PC-3 (cell line): ENCODE measurements at regions not wholly inside any gene's neighbourhood (a gene's known extent, or its start where the extent isn't known, plus 50 kb on each side); places are given as distances from the start of the nearest gene placed in this dataset.

ENCODE experiments used
- ATAC-seq: fragments of 200-7000 bp; cut with Tn5 transposase; 2 replicates; pipeline ENCODE4 v1.9.1; 2020; ENCODE audit warnings: mild to moderate bottlenecking, moderate library complexity
- BruUV-seq: library from RNA; stranded (reverse); fragments of 400-500 nt; replicated peaks from 2 replicates; lab custom pipeline; 2021; lab: Mats Ljungman, UMichigan
- CTCF ChIA-PET: fragments of 300-600 bp; sonication (Branson Sonifier 250); formaldehyde crosslinking; loops from one replicate; lab custom pipeline; 2022; ENCODE audit warnings: antibody characterized with exemption; lab: Charles Lee
- POLR2A ChIA-PET: fragments of 300-600 bp; sonication (Branson Sonifier 250); formaldehyde crosslinking; loops from one replicate; lab custom pipeline; 2022; ENCODE audit warnings: antibody characterized with exemption; ENCODE audit not compliant: unreplicated experiment; lab: Charles Lee
- DNase-seq: peaks from one replicate; pipeline ENCODE4 v3.0.0-alpha.2; 2015
- H2AFZ ChIP-seq: fragments of 300-600 bp; sonication (generic); 2 replicates; pipeline ENCODE4 v1.6.0; 2016; ENCODE audit warnings: antibody characterized with exemption, low read length
- H3F3A ChIP-seq: fragments of 300-600 bp; sonication (generic); one replicate; pipeline ENCODE4 v1.6.0; 2017; ENCODE audit warnings: antibody characterized with exemption, low read length, control low read depth, mild to moderate bottlenecking; ENCODE audit not compliant: unreplicated experiment
- H3K27ac ChIP-seq: fragments of 300-600 bp; sonication (generic); 2 replicates; pipeline ENCODE4 v1.5.1; 2016; ENCODE audit warnings: mild to moderate bottlenecking, low read length
- H3K27me3 ChIP-seq: fragments of 300-600 bp; sonication (generic); 2 replicates; pipeline ENCODE4 v1.6.1; 2016; ENCODE audit warnings: low read length, mixed read lengths
- H3K36me3 ChIP-seq: fragments of 300-600 bp; sonication (generic); 2 replicates; pipeline ENCODE4 v1.6.1; 2016; ENCODE audit warnings: low read depth, mixed run types, low read length, mixed read lengths
- H3K4me1 ChIP-seq: fragments of 300-600 bp; sonication (generic); 2 replicates; pipeline ENCODE4 v1.5.1; 2016; ENCODE audit warnings: low read length; ENCODE audit not compliant: insufficient read depth
- H3K4me2 ChIP-seq: fragments of 300-600 bp; sonication (generic); 2 replicates; pipeline ENCODE4 v1.6.0; 2016; ENCODE audit warnings: low read length
- H3K4me3 ChIP-seq: fragments of 300-600 bp; sonication (generic); 2 replicates; pipeline ENCODE4 v1.5.1; 2016; ENCODE audit warnings: mild to moderate bottlenecking, low read length, mixed read lengths
- H3K79me2 ChIP-seq: fragments of 300-600 bp; sonication (generic); 2 replicates; pipeline ENCODE4 v1.6.1; 2017; ENCODE audit warnings: low read length, mixed read lengths
- H3K9ac ChIP-seq: fragments of 300-600 bp; sonication (generic); 2 replicates; pipeline ENCODE4 v1.6.0; 2016; ENCODE audit warnings: mild to moderate bottlenecking, low read length
- H3K9me2 ChIP-seq: fragments of 300-600 bp; sonication (generic); replicated peaks from 2 replicates; pipeline ENCODE4 v1.6.1; 2016; ENCODE audit warnings: mixed run types, low read length, mixed read lengths
- H3K9me3 ChIP-seq: fragments of 300-600 bp; sonication (generic); 2 replicates; pipeline ENCODE4 v1.6.1; 2016; ENCODE audit warnings: low read length, mixed read lengths
- H4K20me1 ChIP-seq: fragments of 300-600 bp; sonication (generic); 2 replicates; pipeline ENCODE4 v1.6.1; 2016; ENCODE audit warnings: low read length, mixed read lengths
- CTCF ChIP-seq: fragments of 300-600 bp; sonication (generic); conservative IDR thresholded peaks from 2 replicates; pipeline ENCODE4 v1.5.1; 2017; ENCODE audit warnings: antibody characterized with exemption, low read depth, mild to moderate bottlenecking, low read length
- EZH2 ChIP-seq: fragments of 300-600 bp; sonication (generic); IDR thresholded peaks from one replicate; pipeline ENCODE4 v1.6.1; 2017; ENCODE audit warnings: antibody characterized with exemption, mild to moderate bottlenecking, low read length; ENCODE audit not compliant: unreplicated experiment
- EZH2phosphoT487 ChIP-seq: fragments of 300-600 bp; sonication (generic); IDR thresholded peaks from 2 replicates; pipeline ENCODE4 v1.6.1; 2018; ENCODE audit warnings: mild to moderate bottlenecking, antibody characterized with exemption, low read length, borderline replicate concordance
- intact Hi-C: fragments of 100-400 bp; cut with micrococcal nuclease; formaldehyde crosslinking; loops from 2 replicates; pipeline ENCODE4 v1.9.0; 2023

GRCh38 chr5:104429911-104430310, 867.3 kb upstream of the NUDT12 start:
- Histone ChIP-seq H3F3A (no peaks in the 10 kb centered on the region), H4K20me1 (no peaks in the 10 kb centered on the region), H3K9me2 (no peaks in the 10 kb centered on the region), H3K9me3 (no peaks in the 10 kb centered on the region), H3K4me3 (no peak overlapping the region), H3K4me1 (no peaks in the 10 kb centered on the region), H3K27ac (no peak overlapping the region), H2AFZ (no peak overlapping the region), H3K9ac (no peak overlapping the region), H3K27me3 (no peaks in the 10 kb centered on the region), H3K79me2 (no peaks in the 10 kb centered on the region), H3K36me3 (no peaks in the 10 kb centered on the region), H3K4me2 (no peak overlapping the region)
- intact Hi-C loops, result no loop called here
- POLR2A ChIA-PET, result no interaction called here
- CTCF ChIA-PET, result no interaction called here
- TF ChIP-seq EZH2phosphoT487, result no peak
- TF ChIP-seq CTCF, result no peak
- no peak for TF ChIP-seq EZH2
- ATAC-seq (no peak), DNase-seq (no peak)
- no TSS peak for BruUV-seq

- CTCF ChIA-PET, result no interaction called here
Measured at GRCh38 chr5:104421431-104421830, 858.8 kb upstream of the NUDT12 start.

More at GRCh38 chr5:104421431-104421830, 858.8 kb upstream of the NUDT12 start:
- Histone ChIP-seq H3K4me1 (no peaks in the 10 kb centered on the region), H2AFZ (no peak overlapping the region), H4K20me1 (no peaks in the 10 kb centered on the region), H3K4me2 (no peak overlapping the region), H3K4me3 (no peak overlapping the region), H3K27ac (no peak overlapping the region), H3K27me3 (no peaks in the 10 kb centered on the region), H3K36me3 (no peaks in the 10 kb centered on the region), H3K79me2 (no peaks in the 10 kb centered on the region), H3K9me3 (no peaks in the 10 kb centered on the region), H3K9me2 (no peaks in the 10 kb centered on the region), H3F3A (no peaks in the 10 kb centered on the region), H3K9ac (no peak overlapping the region)
- no peak for DNase-seq
- no TSS peak for BruUV-seq
- TF ChIP-seq EZH2 (no peak), EZH2phosphoT487 (no peak), CTCF (no peak)
- ATAC-seq, result no peak
- POLR2A ChIA-PET, result no interaction called here
- intact Hi-C loops, result no loop called here
